Retinal pigment epithelial cell (primary cell): ENCODE measurements at regions not wholly inside any gene's neighbourhood (a gene's known extent, or its start where the extent isn't known, plus 50 kb on each side); places are given as distances from the start of the nearest gene placed in this dataset.

ENCODE experiments used
- DNase-seq: peaks from one replicate; pipeline ENCODE4 v3.0.0-alpha.2; 2010; ENCODE audit warnings: low read depth
- H3K4me3 ChIP-seq: 2 replicates; pipeline ENCODE4 v1.5.1; 2011; ENCODE audit warnings: mild to moderate bottlenecking, low read length, control low read depth, moderate library complexity
- TF ChIP-seq, protein P1 (sequence below): conservative IDR thresholded peaks from 2 replicates; pipeline ENCODE4 v1.5.1; 2011; ENCODE audit warnings: low read depth, low read length, control low read depth, inconsistent platforms

DNA sequence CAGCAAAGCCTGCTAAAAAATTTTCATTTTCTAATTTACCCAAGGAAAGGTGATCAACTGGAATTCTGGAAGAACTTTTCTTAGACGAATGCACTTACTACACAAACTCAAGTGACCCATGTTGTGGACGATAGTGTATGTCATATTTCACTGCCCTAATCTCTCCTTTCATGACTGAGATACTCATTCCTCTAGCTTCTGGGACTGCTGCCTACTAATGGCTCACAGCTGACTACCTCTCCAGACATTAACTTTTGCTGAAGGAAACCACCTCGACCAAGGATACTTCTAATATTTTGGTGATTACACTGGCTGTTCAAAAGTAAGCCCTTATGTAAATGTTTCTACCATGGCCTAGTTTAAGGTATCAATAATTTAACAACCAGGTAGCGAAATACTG lies 959.9 kb upstream of the GHITM start:
- TF ChIP-seq, protein P1, sequence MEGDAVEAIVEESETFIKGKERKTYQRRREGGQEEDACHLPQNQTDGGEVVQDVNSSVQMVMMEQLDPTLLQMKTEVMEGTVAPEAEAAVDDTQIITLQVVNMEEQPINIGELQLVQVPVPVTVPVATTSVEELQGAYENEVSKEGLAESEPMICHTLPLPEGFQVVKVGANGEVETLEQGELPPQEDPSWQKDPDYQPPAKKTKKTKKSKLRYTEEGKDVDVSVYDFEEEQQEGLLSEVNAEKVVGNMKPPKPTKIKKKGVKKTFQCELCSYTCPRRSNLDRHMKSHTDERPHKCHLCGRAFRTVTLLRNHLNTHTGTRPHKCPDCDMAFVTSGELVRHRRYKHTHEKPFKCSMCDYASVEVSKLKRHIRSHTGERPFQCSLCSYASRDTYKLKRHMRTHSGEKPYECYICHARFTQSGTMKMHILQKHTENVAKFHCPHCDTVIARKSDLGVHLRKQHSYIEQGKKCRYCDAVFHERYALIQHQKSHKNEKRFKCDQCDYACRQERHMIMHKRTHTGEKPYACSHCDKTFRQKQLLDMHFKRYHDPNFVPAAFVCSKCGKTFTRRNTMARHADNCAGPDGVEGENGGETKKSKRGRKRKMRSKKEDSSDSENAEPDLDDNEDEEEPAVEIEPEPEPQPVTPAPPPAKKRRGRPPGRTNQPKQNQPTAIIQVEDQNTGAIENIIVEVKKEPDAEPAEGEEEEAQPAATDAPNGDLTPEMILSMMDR = no peak
- DNase-seq = no peak
- no peak overlapping the region for H3K4me3 ChIP-seq

GRCh38 chr10:83182076-83182475 lies 957.2 kb upstream of the GHITM start:
- TF ChIP-seq, protein P1 = no peak
- DNase-seq = no peak
- H3K4me3 ChIP-seq = no peak overlapping the region

- TF ChIP-seq, protein P1 = no peak
- no peak for DNase-seq
These were observed 954.7 kb upstream of the GHITM start for GRCh38 chr10:83184641-83185040.

DNA sequence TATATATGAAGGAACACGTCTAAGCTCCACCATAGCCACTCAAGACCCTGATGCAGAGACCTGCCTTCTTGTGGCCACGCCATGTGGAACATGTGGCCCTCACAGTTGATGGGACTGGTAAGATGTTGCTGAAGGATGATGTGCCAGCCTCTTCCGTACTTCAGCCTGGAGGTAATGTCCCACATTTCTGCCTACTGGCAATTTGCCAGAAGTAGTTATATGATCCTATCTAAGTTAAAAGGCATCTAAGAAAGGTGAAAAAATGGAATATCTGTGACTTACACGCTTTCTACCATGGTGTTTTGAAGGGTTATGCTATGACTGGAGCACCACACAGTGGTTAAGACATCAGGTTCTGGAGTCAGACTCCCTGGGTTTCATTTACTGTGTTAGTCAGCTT lies 948.7 kb upstream of the GHITM start:
- TF ChIP-seq, protein P1 = no peak
- no peak for DNase-seq
- no peak overlapping the region for H3K4me3 ChIP-seq

More at GRCh38 chr10:83184641-83185040, 954.7 kb upstream of the GHITM start:
- H3K4me3 ChIP-seq = no peak overlapping the region

DNA sequence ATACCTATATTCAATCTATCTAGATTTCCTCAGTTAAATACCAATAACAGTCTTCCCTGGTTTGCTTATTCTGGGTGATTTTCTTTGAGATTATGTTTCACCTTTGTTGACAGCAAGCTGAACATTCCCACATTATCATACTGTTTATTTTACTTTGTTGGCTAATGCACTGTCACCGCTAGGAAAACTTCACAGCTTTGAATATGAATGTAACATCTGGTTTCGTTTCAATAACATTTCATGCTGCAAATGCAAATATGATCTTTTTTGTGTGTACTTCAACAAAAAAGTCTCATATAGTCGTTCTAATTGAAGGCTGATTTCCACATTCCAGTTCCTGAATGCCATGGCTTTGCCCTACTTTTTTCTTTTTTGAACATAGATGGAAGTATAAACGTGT lies 946.3 kb upstream of the GHITM start:
- DNase-seq = no peak
- TF ChIP-seq, protein P1 = no peak

GRCh38 chr10:83195021-83195420 lies 944.3 kb upstream of the GHITM start:
- no peak for DNase-seq
- H3K4me3 ChIP-seq = no peak overlapping the region
- TF ChIP-seq, protein P1 = no peak

More for the DNA sequence above, 946.3 kb upstream of the GHITM start:
- H3K4me3 ChIP-seq = no peak overlapping the region

DNA sequence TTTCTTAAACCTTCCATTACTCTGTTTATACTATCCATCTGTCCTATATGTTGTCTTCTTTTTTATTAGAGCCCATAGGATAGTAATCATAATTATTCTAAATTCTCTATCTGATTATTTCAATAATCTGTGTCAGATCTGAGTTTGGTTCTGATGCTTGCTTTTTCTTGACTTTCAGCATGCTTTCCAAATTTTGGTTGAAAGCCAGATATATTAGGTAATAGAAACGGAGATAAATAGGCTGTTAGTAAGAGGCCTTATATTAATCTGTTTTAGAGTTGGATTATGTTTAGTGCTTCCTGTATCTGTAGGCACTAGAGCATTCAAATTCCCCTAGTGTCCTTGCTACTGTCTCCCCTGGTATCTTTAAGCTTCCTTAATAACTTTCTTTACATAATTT lies 939.9 kb upstream of the GHITM start:
- no peak for DNase-seq
- TF ChIP-seq, protein P1 = no peak
- H3K4me3 ChIP-seq = no peak overlapping the region
